ENCODE measurements at regions not wholly inside any gene's neighbourhood (a gene's known extent, or its start where the extent isn't known, plus 50 kb on each side); places are given as distances from the start of the nearest gene placed in this dataset.

GRCh38 chr3:187961366-187961765, 192.6 kb upstream of the LPP start:
- FAIRE-seq, result no peak
- Histone ChIP-seq H3K4me1 (peaks cover 38% of the 10 kb centered on the region), H3K27ac (no peak overlapping the region), H3K4me2 (no peak overlapping the region), H3K4me3 (no peak overlapping the region), H3K9me3 (no peaks in the 10 kb centered on the region)
- no peak for ATAC-seq
- no peak for DNase-seq (ENCODE audit: low read depth in 1 of 2, low spot score in 1 of 2)
- ChIA-PET POLR2A (no interaction called here), CTCF (interaction anchor here (0.9 kb wide), 1 partner anchor 10 kb away, joined by 3 read pairs; no protein-coding TSS in a partner anchor)
- TF ChIP-seq KDM5A (IDR thresholded peaks at IDR 0.05) (no peak), HES2 (IDR thresholded peaks at IDR 0.05) (no peak), CHD2 (IDR thresholded peaks at IDR 0.05; ENCODE audit: low read length, partially characterized antibody) (no peak), CBX8 (IDR thresholded peaks at IDR 0.05) (no peak), MAZ (IDR thresholded peaks at IDR 0.05; ENCODE audit: borderline replicate concordance, low read depth, low read length) (no peak), USF2 (IDR thresholded peaks at IDR 0.05) (no peak), REST (IDR thresholded peaks at IDR 0.05) (no peak), MYC (IDR thresholded peaks at IDR 0.05; ENCODE audit: borderline replicate concordance, low read length) (no peak), GATA3 (IDR thresholded peaks at IDR 0.05; ENCODE audit: borderline replicate concordance) (no peak), JUNB (IDR thresholded peaks at IDR 0.05) (no peak), ZNF302 (CRISPR knock-in tag; IDR thresholded peaks at IDR 0.05) (no peak), CBX2 (IDR thresholded peaks at IDR 0.05; ENCODE audit: borderline replicate concordance, low read depth) (no peak), ESRRA (IDR thresholded peaks at IDR 0.05; ENCODE audit: borderline replicate concordance, low read length) (no peak), PBX3 (IDR thresholded peaks at IDR 0.05) (no peak), ZFP36 (IDR thresholded peaks at IDR 0.05; ENCODE audit: borderline replicate concordance, partially characterized antibody) (no peak)
- WGBS (ENCODE audit: missing lambda C conversion rate), result 94% methylated on average over 2 of the region's 2 CpGs

GRCh38 chr3:187963003-187963676, 190.8 kb upstream of the LPP start:
- Histone ChIP-seq H3K27ac (peak overlapping the region; percentile 4 to 62; a peak in 3 of 6 replicates), H3K9me3 (no peaks in the 10 kb centered on the region), H3K4me1 (peaks cover 28% of the 10 kb centered on the region), H3K4me2 (no peak overlapping the region), H3K4me3 (no peak overlapping the region)
- ATAC-seq, result no peak
- no peak for TF ChIP-seq TFCP2L1 (CRISPR knock-in tag; IDR thresholded peaks at IDR 0.05)
- 89% methylated on average over 5 of the region's 5 CpGs for WGBS (ENCODE audit: missing lambda C conversion rate)
- FAIRE-seq, result no peak
- no peak for DNase-seq (ENCODE audit: low read depth in 1 of 2, low spot score in 1 of 2)
- CTCF ChIA-PET, result interaction anchor here (0.6 to 2.0 kb wide), 2 partner anchors 17 to 221 kb away, joined by 3 to 4 read pairs; no protein-coding TSS in a partner anchor
- POLR2A ChIA-PET, result no interaction called here

Data from A549 (cell line).